PFSK-1 (cell line): ENCODE measurements at regions not wholly inside any gene's neighbourhood (a gene's known extent, or its start where the extent isn't known, plus 50 kb on each side); places are given as distances from the start of the nearest gene placed in this dataset.

Experiments used
- FOXP2 ChIP-seq: optimal IDR thresholded peaks from 2 replicates; pipeline ENCODE3; 2011; ENCODE audit warnings: borderline replicate concordance, control low read depth, inconsistent platforms; ENCODE audit not compliant: insufficient read depth; ENCODE audit errors: extremely low read length, extremely low read depth
- POLR2AphosphoS5 ChIP-seq: IDR thresholded peaks from 2 replicates; pipeline ENCODE4 v1.6.1; 2012; ENCODE audit warnings: low read depth, mild to moderate bottlenecking, control low read depth, low read length, moderate library complexity
- SIN3A ChIP-seq: IDR thresholded peaks from 2 replicates; pipeline ENCODE4 v1.6.1; 2012; ENCODE audit warnings: mild to moderate bottlenecking, low read length, moderate library complexity, borderline replicate concordance; ENCODE audit not compliant: insufficient read depth
- TAF1 ChIP-seq: IDR thresholded peaks from 2 replicates; pipeline ENCODE4 v1.6.1; 2012; ENCODE audit warnings: low read length, control low read depth, borderline replicate concordance; ENCODE audit not compliant: insufficient read depth
- TF ChIP-seq, protein P1 (sequence below), 2 experiments: IDR thresholded peaks; 2 replicates each; pipeline versions ENCODE4 v1.6.1 to v1.8.0; 2011 to 2012; ENCODE audit warnings: low read depth in 2 of 2, low read length in 2 of 2, control low read depth in 1 of 2, inconsistent platforms in 1 of 2, mild to moderate bottlenecking in 1 of 2, moderate library complexity in 1 of 2; ENCODE audit not compliant: insufficient read depth in 1 of 2

DNA sequence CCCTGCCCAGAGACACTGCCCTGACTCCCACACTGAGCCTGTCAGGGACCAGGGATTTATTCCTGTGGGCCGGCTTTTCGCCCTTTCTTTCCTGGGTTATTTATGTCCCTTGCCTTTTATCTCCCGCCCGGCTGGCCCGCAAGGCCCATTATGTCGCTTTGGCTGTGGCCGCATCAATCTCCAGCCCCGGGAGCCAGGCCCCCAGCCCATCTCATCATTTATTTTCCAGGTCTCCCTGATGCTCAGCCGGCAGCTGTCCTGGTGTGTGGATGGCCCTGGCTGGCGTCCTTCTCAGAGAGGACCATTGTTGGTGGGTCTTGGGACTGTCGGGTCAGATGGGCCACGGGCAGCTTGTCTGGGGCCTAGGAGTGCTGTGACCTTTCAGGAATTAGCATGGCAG, 82.3 kb downstream of the FAM241B start:
- no peak for TF ChIP-seq FOXP2
- no peak for TF ChIP-seq SIN3A
- TF ChIP-seq, protein P1, sequence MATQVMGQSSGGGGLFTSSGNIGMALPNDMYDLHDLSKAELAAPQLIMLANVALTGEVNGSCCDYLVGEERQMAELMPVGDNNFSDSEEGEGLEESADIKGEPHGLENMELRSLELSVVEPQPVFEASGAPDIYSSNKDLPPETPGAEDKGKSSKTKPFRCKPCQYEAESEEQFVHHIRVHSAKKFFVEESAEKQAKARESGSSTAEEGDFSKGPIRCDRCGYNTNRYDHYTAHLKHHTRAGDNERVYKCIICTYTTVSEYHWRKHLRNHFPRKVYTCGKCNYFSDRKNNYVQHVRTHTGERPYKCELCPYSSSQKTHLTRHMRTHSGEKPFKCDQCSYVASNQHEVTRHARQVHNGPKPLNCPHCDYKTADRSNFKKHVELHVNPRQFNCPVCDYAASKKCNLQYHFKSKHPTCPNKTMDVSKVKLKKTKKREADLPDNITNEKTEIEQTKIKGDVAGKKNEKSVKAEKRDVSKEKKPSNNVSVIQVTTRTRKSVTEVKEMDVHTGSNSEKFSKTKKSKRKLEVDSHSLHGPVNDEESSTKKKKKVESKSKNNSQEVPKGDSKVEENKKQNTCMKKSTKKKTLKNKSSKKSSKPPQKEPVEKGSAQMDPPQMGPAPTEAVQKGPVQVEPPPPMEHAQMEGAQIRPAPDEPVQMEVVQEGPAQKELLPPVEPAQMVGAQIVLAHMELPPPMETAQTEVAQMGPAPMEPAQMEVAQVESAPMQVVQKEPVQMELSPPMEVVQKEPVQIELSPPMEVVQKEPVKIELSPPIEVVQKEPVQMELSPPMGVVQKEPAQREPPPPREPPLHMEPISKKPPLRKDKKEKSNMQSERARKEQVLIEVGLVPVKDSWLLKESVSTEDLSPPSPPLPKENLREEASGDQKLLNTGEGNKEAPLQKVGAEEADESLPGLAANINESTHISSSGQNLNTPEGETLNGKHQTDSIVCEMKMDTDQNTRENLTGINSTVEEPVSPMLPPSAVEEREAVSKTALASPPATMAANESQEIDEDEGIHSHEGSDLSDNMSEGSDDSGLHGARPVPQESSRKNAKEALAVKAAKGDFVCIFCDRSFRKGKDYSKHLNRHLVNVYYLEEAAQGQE (IDR thresholded peaks at IDR 0.05; ENCODE audit: insufficient read depth in 1 of 2, low read depth in 2 of 2, low read length in 2 of 2): no peak
- no peak for TF ChIP-seq POLR2AphosphoS5
- TF ChIP-seq TAF1: no peak

DNA sequence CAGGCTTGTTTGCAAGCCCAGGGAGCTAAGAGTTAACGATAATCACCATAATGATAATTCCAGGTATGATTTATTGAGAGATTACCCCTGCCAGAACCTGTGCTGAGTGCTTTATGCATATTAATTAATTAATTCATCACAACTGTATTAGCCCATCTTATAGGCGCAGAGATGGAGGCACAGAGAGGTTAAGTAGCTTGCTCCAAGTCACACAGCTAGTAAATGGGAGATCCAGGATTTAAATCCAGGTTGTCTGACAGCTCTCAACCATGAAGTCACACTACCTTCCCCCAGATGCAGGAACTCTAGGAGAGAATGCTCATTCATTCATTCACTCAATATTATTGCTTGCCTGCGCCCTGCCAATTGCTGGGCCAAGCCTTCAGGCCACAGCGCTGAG, 84.5 kb downstream of the FAM241B start:
- no peak for TF ChIP-seq SIN3A
- TF ChIP-seq, protein P1 (IDR thresholded peaks at IDR 0.05; ENCODE audit: insufficient read depth in 1 of 2, low read depth in 2 of 2, low read length in 2 of 2): no peak
- no peak for TF ChIP-seq POLR2AphosphoS5
- no peak for TF ChIP-seq TAF1
- no peak for TF ChIP-seq FOXP2

DNA sequence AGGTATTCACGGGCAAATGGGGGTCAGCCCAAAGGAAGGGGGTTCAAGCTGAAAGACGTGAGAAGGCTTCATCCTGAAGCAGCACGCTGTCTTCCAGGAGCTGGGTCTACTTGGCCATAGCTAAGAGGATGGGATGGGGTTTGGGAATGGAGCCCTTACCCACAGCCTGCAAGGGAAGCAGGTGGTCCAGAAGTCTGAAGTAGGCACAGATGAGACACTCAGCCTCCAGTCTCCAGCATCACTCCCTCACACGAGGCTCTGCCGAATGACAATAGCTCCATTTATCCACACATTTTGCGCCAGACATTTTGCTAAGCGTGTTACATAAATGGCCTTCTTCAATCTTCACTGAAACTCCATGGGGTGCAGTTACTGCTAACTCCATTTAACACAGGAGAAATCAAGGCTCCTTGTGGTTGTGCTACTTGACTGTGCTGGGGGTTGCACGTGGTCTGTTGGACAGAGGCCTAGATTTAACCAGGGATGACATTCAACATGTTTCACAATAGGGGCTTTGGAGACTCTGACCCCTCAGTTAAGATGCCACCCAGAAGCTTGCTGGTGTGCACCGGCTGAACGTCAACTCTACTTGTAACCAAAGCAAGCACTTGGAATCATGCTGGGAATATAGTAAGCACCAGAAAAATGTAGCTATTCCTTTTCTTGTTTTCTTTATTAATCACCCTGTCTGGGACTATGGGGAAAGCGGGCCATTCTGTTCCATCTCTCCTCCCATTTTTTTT, 85.3 kb downstream of the FAM241B start:
- TF ChIP-seq, protein P1 (IDR thresholded peaks at IDR 0.05; ENCODE audit: insufficient read depth in 1 of 2, low read depth in 2 of 2, low read length in 2 of 2): no peak
- TF ChIP-seq TAF1: no peak
- no peak for TF ChIP-seq SIN3A
- no peak for TF ChIP-seq POLR2AphosphoS5
- no peak for TF ChIP-seq FOXP2

DNA sequence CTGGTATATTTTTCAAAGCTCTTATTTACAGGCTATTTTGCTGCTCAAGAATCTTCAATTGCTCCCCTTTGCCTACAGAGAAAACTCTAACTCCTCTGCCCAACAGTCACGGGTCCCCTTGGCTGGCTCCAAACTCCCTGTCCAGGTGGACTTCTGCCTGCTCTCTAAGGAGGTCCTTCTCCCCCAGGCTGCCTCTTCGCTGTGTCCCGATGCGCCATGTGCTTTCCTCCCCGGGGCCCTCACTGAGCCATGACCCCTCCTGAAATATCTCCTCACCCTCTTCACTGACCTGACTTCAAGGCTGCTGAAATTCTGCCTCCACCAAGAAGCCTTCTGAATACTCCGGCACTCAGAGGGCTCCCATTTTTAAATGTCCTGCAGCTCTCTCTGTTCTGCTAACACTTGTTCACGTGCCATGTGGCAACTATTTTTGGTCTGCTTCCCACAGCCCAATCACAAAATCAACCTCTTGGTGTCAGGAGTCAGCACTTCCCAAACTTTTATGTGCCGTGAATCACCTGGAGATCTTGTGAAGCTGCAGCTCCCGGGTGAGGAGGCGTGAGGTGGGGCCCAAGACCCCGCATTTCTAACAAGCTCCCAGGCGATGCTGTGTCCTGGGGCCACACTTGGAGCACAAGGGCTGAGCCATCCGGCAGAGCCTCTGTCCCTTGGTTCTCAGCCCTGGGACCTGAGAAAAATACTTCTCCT, 85.7 kb upstream of the COL13A1 start:
- no peak for TF ChIP-seq POLR2AphosphoS5
- no peak for TF ChIP-seq FOXP2
- TF ChIP-seq SIN3A: no peak
- no peak for TF ChIP-seq TAF1
- TF ChIP-seq, protein P1 (IDR thresholded peaks at IDR 0.05; ENCODE audit: insufficient read depth in 1 of 2, low read depth in 2 of 2, low read length in 2 of 2): no peak
